Uterus (tissue), 3 donors: ENCODE measurements at regions not wholly inside any gene's neighbourhood (a gene's known extent, or its start where the extent isn't known, plus 50 kb on each side); places are given as distances from the start of the nearest gene placed in this dataset.

Experiments used
- DNase-seq, 2 donors: peaks; one replicate each; pipeline ENCODE4 v3.0.0-alpha.2; 2019 to 2020
- H3K27ac ChIP-seq, 2 donors: fragments of 200-600 bp; sonication (generic); 1 replicate in 1 of 2; 2 replicates in 1 of 2; pipeline ENCODE4 v1.5.1; 2016 to 2018
- H3K27me3 ChIP-seq, 2 donors: fragments of 200-600 bp; sonication (generic); one replicate each; pipeline ENCODE4 v1.5.1; 2018 to 2019; ENCODE audit warnings: control low read depth in 1 of 2
- H3K36me3 ChIP-seq, 2 donors: fragments of 200-600 bp; sonication (generic); one replicate each; pipeline ENCODE4 v1.5.1; 2019; ENCODE audit warnings: control low read depth in 1 of 2
- H3K4me1 ChIP-seq, 2 donors: fragments of 200-600 bp; sonication (generic); one replicate each; pipeline ENCODE4 v1.5.1; 2018 to 2019; ENCODE audit warnings: control low read depth in 1 of 2
- H3K4me3 ChIP-seq, 2 donors: fragments of 200-600 bp; sonication (generic); 1 replicate in 1 of 2; 2 replicates in 1 of 2; pipeline ENCODE4 v1.5.1; 2018 to 2019; ENCODE audit warnings: mild to moderate bottlenecking in 1 of 2
- H3K9me3 ChIP-seq, 2 donors: fragments of 200-600 bp; sonication (generic); one replicate each; pipeline ENCODE4 v1.5.1; 2019; ENCODE audit warnings: control low read depth in 1 of 2
- POLR2A ChIP-seq, 2 donors: fragments of 450-650 bp; IDR thresholded peaks; one replicate each; pipeline ENCODE4 v1.6.1; 2016; ENCODE audit warnings: antibody characterized with exemption in 2 of 2, mild to moderate bottlenecking in 1 of 2, moderate library complexity in 1 of 2
- intact Hi-C: fragments of 100-400 bp; cut with DNase I; formaldehyde crosslinking; loops from one replicate; pipeline ENCODE4 v1.15.1; 2023; ENCODE audit warnings: low total_unique reads
- TF ChIP-seq, protein P1 (sequence below), 4 experiments: fragments of 200-600 bp in 2 of 4; fragments of 450-650 bp in 2 of 4; sonication (generic) in 2 of 4; IDR thresholded peaks; one replicate each; pipeline ENCODE4 v1.5.1; 2016 to 2019; ENCODE audit warnings: antibody characterized with exemption in 4 of 4, mild to moderate bottlenecking in 2 of 4, moderate library complexity in 1 of 4
- donor health status: DM: yes; HTN: yes; CAD: no.

DNA sequence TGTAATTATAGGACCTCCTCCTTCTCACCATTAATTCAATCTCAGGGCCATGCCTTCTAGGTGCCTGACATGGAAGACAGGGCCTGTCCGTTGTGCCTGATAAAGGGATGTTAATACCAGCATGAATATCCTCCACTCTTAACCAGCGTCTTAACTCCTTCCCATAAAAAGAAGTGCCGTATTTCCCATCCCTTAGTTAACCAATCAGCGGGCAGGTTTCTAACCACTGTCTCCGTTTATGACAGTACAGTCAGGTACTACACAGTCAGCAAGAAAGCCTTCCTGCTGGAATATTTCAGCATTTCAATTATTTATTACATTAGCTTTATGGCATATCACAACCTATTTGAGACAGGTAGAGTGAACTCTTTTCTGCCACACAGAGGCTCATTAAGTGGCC is 308.6 kb upstream of the FZD8 start:
- Histone ChIP-seq H3K27me3 (no peaks in the 10 kb centered on the region), H3K9me3 (no peaks in the 10 kb centered on the region), H3K27ac (no peak overlapping the region), H3K4me1 (no peaks in the 10 kb centered on the region), H3K36me3 (no peaks in the 10 kb centered on the region), H3K4me3 (no peak overlapping the region)
- intact Hi-C loops, result no loop called here
- no peak for TF ChIP-seq POLR2A (IDR thresholded peaks at IDR 0.05)
- TF ChIP-seq, protein P1, sequence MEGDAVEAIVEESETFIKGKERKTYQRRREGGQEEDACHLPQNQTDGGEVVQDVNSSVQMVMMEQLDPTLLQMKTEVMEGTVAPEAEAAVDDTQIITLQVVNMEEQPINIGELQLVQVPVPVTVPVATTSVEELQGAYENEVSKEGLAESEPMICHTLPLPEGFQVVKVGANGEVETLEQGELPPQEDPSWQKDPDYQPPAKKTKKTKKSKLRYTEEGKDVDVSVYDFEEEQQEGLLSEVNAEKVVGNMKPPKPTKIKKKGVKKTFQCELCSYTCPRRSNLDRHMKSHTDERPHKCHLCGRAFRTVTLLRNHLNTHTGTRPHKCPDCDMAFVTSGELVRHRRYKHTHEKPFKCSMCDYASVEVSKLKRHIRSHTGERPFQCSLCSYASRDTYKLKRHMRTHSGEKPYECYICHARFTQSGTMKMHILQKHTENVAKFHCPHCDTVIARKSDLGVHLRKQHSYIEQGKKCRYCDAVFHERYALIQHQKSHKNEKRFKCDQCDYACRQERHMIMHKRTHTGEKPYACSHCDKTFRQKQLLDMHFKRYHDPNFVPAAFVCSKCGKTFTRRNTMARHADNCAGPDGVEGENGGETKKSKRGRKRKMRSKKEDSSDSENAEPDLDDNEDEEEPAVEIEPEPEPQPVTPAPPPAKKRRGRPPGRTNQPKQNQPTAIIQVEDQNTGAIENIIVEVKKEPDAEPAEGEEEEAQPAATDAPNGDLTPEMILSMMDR (IDR thresholded peaks at IDR 0.05), result no peak
- no peak for DNase-seq

DNA sequence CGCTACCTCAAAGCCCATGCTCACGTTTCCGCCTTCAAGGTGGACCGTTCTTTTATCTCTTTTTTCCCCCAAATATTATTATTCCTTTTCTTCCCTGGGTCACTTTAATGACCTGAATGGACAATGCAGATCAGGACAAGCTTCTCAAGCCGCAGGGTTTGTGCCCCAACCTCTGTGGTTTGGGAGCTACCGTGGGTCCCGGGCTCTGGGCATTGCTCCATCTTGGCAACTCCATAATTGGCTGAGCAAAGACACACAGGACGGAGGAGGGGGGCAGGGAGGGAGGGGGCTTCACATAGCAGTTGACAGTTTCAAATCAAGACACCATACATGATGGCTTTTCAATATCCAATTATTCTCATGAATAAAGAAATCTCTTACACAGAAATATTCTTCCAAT is 308.1 kb upstream of the FZD8 start:
- no peaks in the 10 kb centered on the region for H3K36me3 ChIP-seq
- H3K4me1 ChIP-seq, result no peaks in the 10 kb centered on the region
- H3K27me3 ChIP-seq, result no peaks in the 10 kb centered on the region
- no peaks in the 10 kb centered on the region for H3K9me3 ChIP-seq
- intact Hi-C loops, result no loop called here
- no peak overlapping the region for H3K4me3 ChIP-seq
- no peak for DNase-seq
- H3K27ac ChIP-seq, result no peak overlapping the region
- TF ChIP-seq, protein P1 (IDR thresholded peaks at IDR 0.05), result no peak
- TF ChIP-seq POLR2A (IDR thresholded peaks at IDR 0.05), result no peak

DNA sequence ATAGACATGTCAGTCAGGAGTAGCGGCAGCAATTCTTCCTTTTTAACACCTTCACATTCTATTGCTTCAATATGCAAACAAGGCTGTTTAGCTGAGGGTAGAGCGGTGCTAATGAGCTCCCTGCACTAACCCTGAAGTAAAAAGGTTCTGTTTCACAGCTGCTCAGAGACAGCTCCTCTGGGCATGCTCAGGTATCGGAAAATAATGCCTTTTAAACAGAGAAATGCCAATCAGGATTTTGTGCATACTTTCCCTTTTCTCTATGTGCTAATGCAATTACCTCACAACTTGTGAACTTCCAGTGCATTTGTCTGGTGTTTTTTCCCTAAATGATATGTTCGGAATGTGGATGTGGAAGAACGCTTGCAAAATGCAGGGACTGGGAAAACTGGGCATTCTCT is 307.7 kb upstream of the FZD8 start:
- no peaks in the 10 kb centered on the region for H3K27me3 ChIP-seq
- H3K4me3 ChIP-seq, result no peak overlapping the region
- no peak for TF ChIP-seq POLR2A (IDR thresholded peaks at IDR 0.05)
- TF ChIP-seq, protein P1 (IDR thresholded peaks at IDR 0.05), result no peak
- H3K36me3 ChIP-seq, result no peaks in the 10 kb centered on the region
- DNase-seq, result no peak
- intact Hi-C loops, result no loop called here
- H3K27ac ChIP-seq, result no peak overlapping the region
- no peaks in the 10 kb centered on the region for H3K9me3 ChIP-seq
- no peaks in the 10 kb centered on the region for H3K4me1 ChIP-seq

DNA sequence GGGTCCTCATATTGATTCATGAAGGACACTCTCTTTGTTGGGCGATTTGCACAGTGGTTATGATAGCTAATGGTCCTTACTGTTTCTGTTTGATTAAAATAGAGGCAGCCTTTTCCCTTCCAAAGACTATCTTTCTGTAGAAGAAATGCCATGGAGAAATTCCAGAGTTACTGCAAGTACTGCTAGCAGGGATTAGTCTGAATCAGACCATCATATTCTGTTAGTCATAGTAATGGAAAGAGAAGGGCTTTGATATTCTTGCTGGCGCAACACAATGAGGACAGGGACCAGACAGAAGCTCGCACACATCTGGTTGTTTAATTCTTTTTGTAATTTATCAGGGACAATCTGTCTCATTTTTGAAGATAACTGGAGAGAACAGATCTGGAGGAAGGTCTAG is 304.5 kb upstream of the FZD8 start:
- no peak overlapping the region for H3K27ac ChIP-seq
- no peaks in the 10 kb centered on the region for H3K4me1 ChIP-seq
- no peak for DNase-seq
- no peak overlapping the region for H3K4me3 ChIP-seq
- no peaks in the 10 kb centered on the region for H3K27me3 ChIP-seq
- H3K9me3 ChIP-seq, result no peaks in the 10 kb centered on the region
- TF ChIP-seq POLR2A (IDR thresholded peaks at IDR 0.05), result no peak
- TF ChIP-seq, protein P1 (IDR thresholded peaks at IDR 0.05), result no peak
- intact Hi-C loops, result no loop called here
- H3K36me3 ChIP-seq, result no peaks in the 10 kb centered on the region

DNA sequence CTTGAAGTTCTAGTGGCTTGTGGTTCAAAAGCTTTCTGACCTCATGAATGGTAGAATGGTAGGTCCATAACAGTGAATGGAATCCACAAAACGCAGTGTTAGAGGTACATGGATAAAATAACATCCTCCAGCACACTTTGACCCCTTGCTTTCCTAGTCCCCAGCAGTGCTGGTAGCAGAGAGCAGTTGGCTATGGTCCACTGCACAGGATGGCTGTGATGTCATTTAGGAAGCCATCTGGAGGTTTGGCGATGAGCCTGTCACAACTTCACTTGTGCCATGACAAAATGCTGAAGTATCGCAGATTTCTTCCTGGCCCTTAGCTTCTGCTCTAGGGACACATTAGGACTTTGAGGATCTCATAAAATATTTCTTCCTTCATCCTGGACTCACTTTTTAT is 300.0 kb upstream of the FZD8 start:
- DNase-seq, result no peak
- no peaks in the 10 kb centered on the region for H3K4me1 ChIP-seq
- TF ChIP-seq, protein P1 (IDR thresholded peaks at IDR 0.05), result no peak
- TF ChIP-seq POLR2A (IDR thresholded peaks at IDR 0.05), result no peak
- intact Hi-C loops, result no loop called here
- no peaks in the 10 kb centered on the region for H3K9me3 ChIP-seq
- no peaks in the 10 kb centered on the region for H3K36me3 ChIP-seq
- no peaks in the 10 kb centered on the region for H3K27me3 ChIP-seq
- no peak overlapping the region for H3K4me3 ChIP-seq
- H3K27ac ChIP-seq, result no peak overlapping the region
